22Rv1 (cell line): ENCODE measurements at regions not wholly inside any gene's neighbourhood (a gene's known extent, or its start where the extent isn't known, plus 50 kb on each side); places are given as distances from the start of the nearest gene placed in this dataset.

Experiments
- H3K27ac ChIP-seq: fragments of 450-650 bp; 2 replicates; pipeline ENCODE4 v1.5.1; 2017
- CTCF ChIP-seq: fragments of 450-650 bp; IDR thresholded peaks from 2 replicates; pipeline ENCODE4 v1.5.1; 2017; ENCODE audit warnings: mild to moderate bottlenecking
- ZFX ChIP-seq: fragments of 450-650 bp; IDR thresholded peaks from 2 replicates; pipeline ENCODE4 v1.6.1; 2017; ENCODE audit warnings: antibody characterized with exemption, borderline replicate concordance

GRCh38 chr13:72295153-72295552 lies 428.1 kb upstream of the DACH1 start:
- TF ChIP-seq ZFX (no peak), CTCF (no peak)
- H3K27ac ChIP-seq: no peak overlapping the region

GRCh38 chr13:72293206-72293605 lies 426.2 kb upstream of the DACH1 start:
- TF ChIP-seq CTCF: no peak
- no peak for TF ChIP-seq ZFX

GRCh38 chr13:72290962-72291681 lies 424.1 kb upstream of the DACH1 start:
- no peak overlapping the region for H3K27ac ChIP-seq
- no peak for TF ChIP-seq CTCF
- TF ChIP-seq ZFX: no peak

More at GRCh38 chr13:72293206-72293605, 426.2 kb upstream of the DACH1 start:
- H3K27ac ChIP-seq: no peak overlapping the region

- no peak overlapping the region for H3K27ac ChIP-seq
- TF ChIP-seq CTCF (no peak), ZFX (no peak)
Observed at GRCh38 chr13:72286421-72286820, 419.4 kb upstream of the DACH1 start.

- no peak overlapping the region for H3K27ac ChIP-seq
- no peak for TF ChIP-seq CTCF
- no peak for TF ChIP-seq ZFX
Observed at GRCh38 chr13:72284791-72285190, 417.8 kb upstream of the DACH1 start.

GRCh38 chr13:72261732-72262131 lies 394.7 kb upstream of the DACH1 start:
- TF ChIP-seq ZFX: no peak
- no peak for TF ChIP-seq CTCF
- no peak overlapping the region for H3K27ac ChIP-seq

- H3K27ac ChIP-seq: no peak overlapping the region
- no peak for TF ChIP-seq ZFX
- no peak for TF ChIP-seq CTCF
Observed at GRCh38 chr13:72259528-72259927, 392.5 kb upstream of the DACH1 start.
